K562 (cell line): ENCODE measurements at regions not wholly inside any gene's neighbourhood (a gene's known extent, or its start where the extent isn't known, plus 50 kb on each side); places are given as distances from the start of the nearest gene placed in this dataset.

Experiments
- ARNT ChIP-seq, 2 experiments: fragments of 450-650 bp; IDR thresholded peaks; 2 replicates each; pipeline ENCODE4 v1.6.1; 2016; ENCODE audit warnings: mild to moderate bottlenecking in 1 of 2
- FUS ChIP-seq: fragments of 200-400 bp; formaldehyde crosslinking; optimal IDR thresholded peaks from 2 replicates; pipeline ENCODE3; 2017; ENCODE audit warnings: low read depth, low read length
- HNRNPK ChIP-seq: fragments of 200-400 bp; formaldehyde crosslinking; IDR thresholded peaks from one replicate; pipeline ENCODE4 v1.6.1; 2018; ENCODE audit warnings: mild to moderate bottlenecking, low read depth, low read length; ENCODE audit not compliant: poor library complexity, severe bottlenecking
- NR2C1 ChIP-seq, 2 experiments: fragments of 450-650 bp; IDR thresholded peaks; 2 replicates each; pipeline ENCODE4 v1.6.1; 2017; ENCODE audit warnings: mild to moderate bottlenecking in 2 of 2, antibody characterized with exemption in 1 of 2, inconsistent platforms in 1 of 2, missing compliant biosample characterization in 1 of 2, missing genetic modification characterization in 1 of 2
- PRPF4 ChIP-seq: fragments of 200-400 bp; formaldehyde crosslinking; IDR thresholded peaks from one replicate; pipeline ENCODE4 v1.6.1; 2017; ENCODE audit warnings: low read length, low read depth, mild to moderate bottlenecking; ENCODE audit not compliant: insufficient read depth, poor library complexity, severe bottlenecking
- RREB1 ChIP-seq: fragments of 250-450 bp; sonication (Bioruptor Pico); IDR thresholded peaks from 2 replicates; pipeline ENCODE4 v1.4.0; 2020
- SAFB ChIP-seq: fragments of 200-400 bp; formaldehyde crosslinking; IDR thresholded peaks from 2 replicates; pipeline ENCODE4 v1.6.1; 2017; ENCODE audit warnings: low read depth, low read length, borderline replicate concordance
- TCF7 ChIP-seq: sonication (generic); IDR thresholded peaks from 2 replicates; pipeline ENCODE4 v1.6.1; 2016; ENCODE audit warnings: antibody characterized with exemption, borderline replicate concordance
- ZNF75A ChIP-seq: fragments of 450-650 bp; formaldehyde crosslinking; IDR thresholded peaks from 2 replicates; pipeline ENCODE4 v1.4.0; 2020; ENCODE audit warnings: mild to moderate bottlenecking
- TF ChIP-seq, protein P1 (sequence below): fragments of 250-450 bp; sonication (Bioruptor Pico); IDR thresholded peaks from 2 replicates; pipeline ENCODE4 v1.5.0; 2021; ENCODE audit warnings: mild to moderate bottlenecking, moderate library complexity
- TF ChIP-seq, protein P2 (sequence below): sonication (generic); IDR thresholded peaks from 2 replicates; pipeline ENCODE4 v1.6.1; 2016
- TF ChIP-seq, protein P3 (sequence below): fragments of 450-650 bp; IDR thresholded peaks from 2 replicates; pipeline ENCODE4 v1.6.1; 2018; ENCODE audit not compliant: partially characterized antibody

- no peak for TF ChIP-seq RREB1 (CRISPR knock-in tag)
- TF ChIP-seq TCF7, result no peak
- TF ChIP-seq, protein P1, sequence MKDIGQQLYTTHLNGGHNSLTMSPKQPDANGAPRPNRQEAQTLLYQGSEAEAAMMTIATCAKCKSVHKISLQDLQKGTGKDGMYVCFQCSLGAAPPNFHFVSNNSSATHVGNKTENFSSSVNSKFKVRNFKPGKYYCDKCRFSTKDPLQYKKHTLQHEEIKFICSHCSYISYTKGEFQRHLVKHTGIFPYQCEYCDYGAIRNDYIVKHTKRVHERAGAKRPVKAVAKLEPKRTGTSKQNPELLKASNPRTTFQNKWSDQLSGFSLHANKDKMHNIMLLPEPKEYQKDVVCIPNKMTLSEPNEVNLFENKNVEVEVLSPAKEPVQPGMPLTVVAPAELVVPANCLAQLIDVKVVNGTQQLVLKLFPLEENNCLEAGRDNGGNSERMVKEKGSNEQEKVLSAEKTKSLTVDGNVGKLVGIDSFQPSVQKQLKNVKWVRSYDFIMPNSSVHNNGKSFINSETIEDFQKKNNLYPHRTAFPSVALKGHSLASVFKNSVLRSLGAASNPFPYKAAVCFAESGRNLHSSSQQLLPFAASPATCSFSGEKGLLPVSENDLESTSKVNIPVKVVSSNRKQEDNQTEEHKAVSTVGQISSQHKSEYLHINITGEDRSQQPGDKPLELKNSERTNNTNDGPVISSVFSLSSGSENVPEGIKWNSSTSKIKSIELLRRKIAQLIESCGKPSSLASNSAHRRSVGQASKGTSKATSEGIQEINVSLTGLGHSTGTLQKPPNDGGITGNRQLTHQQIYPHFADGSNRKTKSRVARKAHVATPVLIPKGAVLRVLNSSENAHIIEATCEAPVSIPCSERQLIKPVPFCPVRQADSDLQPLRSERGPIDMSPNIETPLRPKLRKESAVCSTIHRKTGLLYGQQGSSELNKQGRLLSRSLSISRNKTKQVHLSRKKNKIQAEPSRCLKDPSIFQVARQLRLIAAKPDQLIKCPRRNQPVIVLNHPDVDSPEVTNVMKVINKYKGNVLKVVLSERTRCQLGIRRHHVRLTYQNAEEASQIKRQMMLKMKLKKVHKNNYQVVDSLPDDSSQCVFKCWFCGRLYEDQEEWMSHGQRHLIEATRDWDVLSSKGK (CRISPR knock-in tag), result no peak
- no peak for TF ChIP-seq ZNF75A
- no peak for TF ChIP-seq NR2C1 (IDR thresholded peaks at IDR 0.05)
- no peak for TF ChIP-seq NR2C1 (tag; IDR thresholded peaks at IDR 0.05)
- TF ChIP-seq SAFB, result no peak
- no peak for TF ChIP-seq HNRNPK
- TF ChIP-seq, protein P2, sequence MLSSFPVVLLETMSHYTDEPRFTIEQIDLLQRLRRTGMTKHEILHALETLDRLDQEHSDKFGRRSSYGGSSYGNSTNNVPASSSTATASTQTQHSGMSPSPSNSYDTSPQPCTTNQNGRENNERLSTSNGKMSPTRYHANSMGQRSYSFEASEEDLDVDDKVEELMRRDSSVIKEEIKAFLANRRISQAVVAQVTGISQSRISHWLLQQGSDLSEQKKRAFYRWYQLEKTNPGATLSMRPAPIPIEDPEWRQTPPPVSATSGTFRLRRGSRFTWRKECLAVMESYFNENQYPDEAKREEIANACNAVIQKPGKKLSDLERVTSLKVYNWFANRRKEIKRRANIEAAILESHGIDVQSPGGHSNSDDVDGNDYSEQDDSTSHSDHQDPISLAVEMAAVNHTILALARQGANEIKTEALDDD, result peak; percentile 99
- TF ChIP-seq, protein P3, sequence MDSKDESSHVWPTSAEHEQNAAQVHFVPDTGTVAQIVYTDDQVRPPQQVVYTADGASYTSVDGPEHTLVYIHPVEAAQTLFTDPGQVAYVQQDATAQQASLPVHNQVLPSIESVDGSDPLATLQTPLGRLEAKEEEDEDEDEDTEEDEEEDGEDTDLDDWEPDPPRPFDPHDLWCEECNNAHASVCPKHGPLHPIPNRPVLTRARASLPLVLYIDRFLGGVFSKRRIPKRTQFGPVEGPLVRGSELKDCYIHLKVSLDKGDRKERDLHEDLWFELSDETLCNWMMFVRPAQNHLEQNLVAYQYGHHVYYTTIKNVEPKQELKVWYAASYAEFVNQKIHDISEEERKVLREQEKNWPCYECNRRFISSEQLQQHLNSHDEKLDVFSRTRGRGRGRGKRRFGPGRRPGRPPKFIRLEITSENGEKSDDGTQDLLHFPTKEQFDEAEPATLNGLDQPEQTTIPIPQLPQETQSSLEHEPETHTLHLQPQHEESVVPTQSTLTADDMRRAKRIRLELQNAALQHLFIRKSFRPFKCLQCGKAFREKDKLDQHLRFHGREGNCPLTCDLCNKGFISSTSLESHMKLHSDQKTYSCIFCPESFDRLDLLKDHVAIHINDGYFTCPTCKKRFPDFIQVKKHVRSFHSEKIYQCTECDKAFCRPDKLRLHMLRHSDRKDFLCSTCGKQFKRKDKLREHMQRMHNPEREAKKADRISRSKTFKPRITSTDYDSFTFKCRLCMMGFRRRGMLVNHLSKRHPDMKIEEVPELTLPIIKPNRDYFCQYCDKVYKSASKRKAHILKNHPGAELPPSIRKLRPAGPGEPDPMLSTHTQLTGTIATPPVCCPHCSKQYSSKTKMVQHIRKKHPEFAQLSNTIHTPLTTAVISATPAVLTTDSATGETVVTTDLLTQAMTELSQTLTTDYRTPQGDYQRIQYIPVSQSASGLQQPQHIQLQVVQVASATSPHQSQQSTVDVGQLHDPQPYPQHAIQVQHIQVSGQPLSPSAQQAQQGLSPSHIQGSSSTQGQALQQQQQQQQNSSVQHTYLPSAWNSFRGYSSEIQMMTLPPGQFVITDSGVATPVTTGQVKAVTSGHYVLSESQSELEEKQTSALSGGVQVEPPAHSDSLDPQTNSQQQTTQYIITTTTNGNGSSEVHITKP, result no peak
- no peak for TF ChIP-seq FUS
- 0 out of 4 replicates have a peak, but pooled peaks of 1 of the 2 experiments have one; percentile 27 for TF ChIP-seq ARNT (IDR thresholded peaks at IDR 0.05)
- TF ChIP-seq PRPF4, result no peak
Observed at GRCh38 chr13:50244713-50245574, 229.7 kb downstream of the KCNRG start (continued).
